ENCODE measurements at regions not wholly inside any gene's neighbourhood (a gene's known extent, or its start where the extent isn't known, plus 50 kb on each side); places are given as distances from the start of the nearest gene placed in this dataset.

DNA sequence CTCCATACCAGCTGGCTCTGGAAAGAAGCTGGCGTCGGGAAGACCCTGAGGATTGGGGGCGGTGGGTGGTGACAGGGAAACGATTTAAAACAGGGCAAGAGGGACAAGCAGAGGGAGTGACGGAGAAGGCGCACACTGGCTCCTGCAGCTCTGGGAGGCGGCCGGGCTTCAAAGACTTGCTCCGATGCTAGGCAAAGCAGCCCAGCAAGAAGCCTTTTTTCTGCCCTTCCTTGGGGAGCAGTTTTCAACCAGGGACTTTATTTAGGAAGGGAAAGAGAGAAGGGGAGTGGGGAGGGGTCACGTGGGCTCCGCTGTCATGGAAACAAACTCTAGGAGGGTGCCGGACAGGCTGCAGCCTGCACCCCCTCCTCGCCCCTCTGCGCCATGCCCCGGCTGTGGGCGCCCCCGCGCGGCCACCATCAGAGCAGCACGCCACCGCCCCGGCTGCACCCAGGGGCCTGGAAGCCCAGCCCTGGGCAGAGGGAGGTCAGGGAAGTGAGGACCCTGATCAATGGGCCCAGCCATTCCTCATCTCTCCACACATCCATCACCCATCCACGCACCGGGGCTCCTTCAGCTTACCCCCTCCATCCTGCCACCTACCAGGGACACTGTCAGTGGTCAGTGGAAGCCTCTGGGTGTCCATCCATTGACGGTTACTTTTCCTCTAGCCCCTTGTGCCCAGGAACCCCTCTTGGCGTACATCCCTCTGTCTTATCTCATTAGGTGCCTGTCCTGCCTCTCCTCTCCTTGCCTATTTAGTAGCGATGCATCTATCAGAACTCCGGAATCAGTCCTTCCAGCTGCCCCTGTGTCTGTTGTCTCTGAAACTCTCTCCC lies 66.6 kb upstream of the CCDC167 start:
- TF ChIP-seq, protein P1, sequence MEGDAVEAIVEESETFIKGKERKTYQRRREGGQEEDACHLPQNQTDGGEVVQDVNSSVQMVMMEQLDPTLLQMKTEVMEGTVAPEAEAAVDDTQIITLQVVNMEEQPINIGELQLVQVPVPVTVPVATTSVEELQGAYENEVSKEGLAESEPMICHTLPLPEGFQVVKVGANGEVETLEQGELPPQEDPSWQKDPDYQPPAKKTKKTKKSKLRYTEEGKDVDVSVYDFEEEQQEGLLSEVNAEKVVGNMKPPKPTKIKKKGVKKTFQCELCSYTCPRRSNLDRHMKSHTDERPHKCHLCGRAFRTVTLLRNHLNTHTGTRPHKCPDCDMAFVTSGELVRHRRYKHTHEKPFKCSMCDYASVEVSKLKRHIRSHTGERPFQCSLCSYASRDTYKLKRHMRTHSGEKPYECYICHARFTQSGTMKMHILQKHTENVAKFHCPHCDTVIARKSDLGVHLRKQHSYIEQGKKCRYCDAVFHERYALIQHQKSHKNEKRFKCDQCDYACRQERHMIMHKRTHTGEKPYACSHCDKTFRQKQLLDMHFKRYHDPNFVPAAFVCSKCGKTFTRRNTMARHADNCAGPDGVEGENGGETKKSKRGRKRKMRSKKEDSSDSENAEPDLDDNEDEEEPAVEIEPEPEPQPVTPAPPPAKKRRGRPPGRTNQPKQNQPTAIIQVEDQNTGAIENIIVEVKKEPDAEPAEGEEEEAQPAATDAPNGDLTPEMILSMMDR (conservative IDR thresholded peaks at IDR 0.05 in 1 of 2, IDR thresholded peaks at IDR 0.05 in 1 of 2; ENCODE audit: low read depth in 1 of 2, low read length in 2 of 2): peak; percentile 72 to 79
- TF ChIP-seq EZH2 (IDR thresholded peaks at IDR 0.05; ENCODE audit: low read length, missing control alignments): no peak

Measured in fibroblast of lung (primary cell).